Testis (tissue), 2 donors: ENCODE measurements at regions not wholly inside any gene's neighbourhood (a gene's known extent, or its start where the extent isn't known, plus 50 kb on each side); places are given as distances from the start of the nearest gene placed in this dataset.

Experiments used
- CTCF ChIP-seq, 3 experiments: fragments of 450-650 bp in 2 of 3; fragments of 200-600 bp in 1 of 3; sonication (generic) in 1 of 3; IDR thresholded peaks; one replicate each; pipeline ENCODE4 v1.5.1; 2016 to 2019; ENCODE audit warnings: antibody characterized with exemption in 3 of 3, mild to moderate bottlenecking in 2 of 3, moderate library complexity in 1 of 3
- POLR2A ChIP-seq: fragments of 450-650 bp; IDR thresholded peaks from one replicate; pipeline ENCODE4 v1.6.1; 2017; ENCODE audit warnings: antibody characterized with exemption, mild to moderate bottlenecking, moderate library complexity

- TF ChIP-seq CTCF (IDR thresholded peaks at IDR 0.05), result no peak
- TF ChIP-seq POLR2A, result no peak
These were observed 398.8 kb downstream of the CCDC85A start for GRCh38 chr2:56582570-56582969.
